Stimulated activated naive B cell treated with anti-CD40 and anti-IgM and Interleukin-4, amounts not matched to agents 10 μg/mL and 1 μg/mL and 100 μg/mL, for 72 hours (primary cell): ENCODE measurements at regions not wholly inside any gene's neighbourhood (a gene's known extent, or its start where the extent isn't known, plus 50 kb on each side); places are given as distances from the start of the nearest gene placed in this dataset.
"Not testable (repeated sequence)": the region's sequence is repeated elsewhere in the genome, so short reads cannot be mapped to it uniquely, and the experiment has no call there.

Source experiments
- ATAC-seq, 2 donors: fragments of 150-1000 bp; cut with Tn5 transposase; replicated peaks; 2 replicates each; pipeline ENCODE4 v1.10.0; 2021; ENCODE audit warnings: moderate library complexity in 1 of 2
- DNase-seq: peaks from one replicate; pipeline ENCODE4 v3.0.0; 2021
- H3K27ac Mint-ChIP-seq: one replicate; pipeline ENCODE4 v1.8.0; 2022; ENCODE audit warnings: mild to moderate bottlenecking, mixed read lengths
- H3K27me3 Mint-ChIP-seq, 2 donors: one replicate each; pipeline ENCODE4 v1.8.0; 2022; ENCODE audit warnings: mixed read lengths in 2 of 2
- H3K36me3 Mint-ChIP-seq, 2 donors: one replicate each; pipeline ENCODE4 v1.8.0; 2022; ENCODE audit warnings: mixed read lengths in 2 of 2, mild to moderate bottlenecking in 1 of 2
- H3K4me1 Mint-ChIP-seq, 2 donors: one replicate each; pipeline ENCODE4 v1.8.0; 2022; ENCODE audit warnings: mixed read lengths in 2 of 2, mild to moderate bottlenecking in 1 of 2
- H3K4me3 Mint-ChIP-seq, 2 donors: one replicate each; pipeline ENCODE4 v1.8.0; 2022; ENCODE audit warnings: mild to moderate bottlenecking in 2 of 2, mixed read lengths in 2 of 2, moderate library complexity in 1 of 2
- H3K9me3 Mint-ChIP-seq, 2 donors: one replicate each; pipeline ENCODE4 v1.8.0; 2022; ENCODE audit warnings: mixed read lengths in 2 of 2, mild to moderate bottlenecking in 1 of 2

- ATAC-seq: not testable (repeated sequence)
These were observed 2168.1 kb upstream of the DEFB115 start for GRCh38 chr20:29089409-29089808.

GRCh38 chr20:29093958-29094357 is 2163.5 kb upstream of the DEFB115 start:
- not testable (repeated sequence) for H3K27ac Mint-ChIP-seq, H3K4me3 Mint-ChIP-seq, H3K9me3 Mint-ChIP-seq, DNase-seq, ATAC-seq, H3K27me3 Mint-ChIP-seq, H3K36me3 Mint-ChIP-seq, H3K4me1 Mint-ChIP-seq

More at GRCh38 chr20:29089409-29089808, 2168.1 kb upstream of the DEFB115 start:
- not testable (repeated sequence) for H3K36me3 Mint-ChIP-seq, H3K27ac Mint-ChIP-seq, H3K4me1 Mint-ChIP-seq, DNase-seq, H3K27me3 Mint-ChIP-seq, H3K4me3 Mint-ChIP-seq
- H3K9me3 Mint-ChIP-seq: peaks cover 11 to 17% of the 10 kb centered on the region in 2 donors

- not testable (repeated sequence) for H3K27ac Mint-ChIP-seq, H3K9me3 Mint-ChIP-seq, H3K4me3 Mint-ChIP-seq, DNase-seq, H3K36me3 Mint-ChIP-seq, H3K4me1 Mint-ChIP-seq, H3K27me3 Mint-ChIP-seq, ATAC-seq
These were observed 2160.8 kb upstream of the DEFB115 start for GRCh38 chr20:29096695-29097094.

GRCh38 chr20:29107884-29108283 is 2149.6 kb upstream of the DEFB115 start:
- H3K9me3 Mint-ChIP-seq: peaks cover 5 to 11% of the 10 kb centered on the region in 2 donors
- H3K36me3 Mint-ChIP-seq, ATAC-seq, H3K27ac Mint-ChIP-seq, H3K4me1 Mint-ChIP-seq, DNase-seq, H3K27me3 Mint-ChIP-seq, H3K4me3 Mint-ChIP-seq: not testable (repeated sequence)

DNA sequence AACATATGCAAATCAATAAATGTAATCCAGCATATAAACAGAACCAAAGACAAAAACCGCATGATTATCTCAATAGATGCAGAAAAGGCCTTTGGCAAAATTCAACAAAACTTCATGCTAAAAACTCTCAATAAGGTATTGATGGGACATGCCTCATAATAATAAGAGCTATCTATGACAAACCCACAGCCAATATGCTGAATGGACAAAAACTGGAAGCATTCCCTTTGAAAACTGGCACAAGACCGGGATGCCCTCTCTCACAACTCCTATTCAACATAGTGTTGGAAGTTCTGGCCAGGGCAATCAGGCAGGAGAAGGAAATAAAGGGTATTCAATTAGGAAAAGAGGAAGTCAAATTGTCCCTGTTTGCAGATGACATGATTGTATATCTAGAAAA is 2148.1 kb upstream of the DEFB115 start:
- H3K27ac Mint-ChIP-seq, H3K27me3 Mint-ChIP-seq, DNase-seq, H3K4me1 Mint-ChIP-seq, ATAC-seq, H3K36me3 Mint-ChIP-seq, H3K4me3 Mint-ChIP-seq: not testable (repeated sequence)
- peaks cover 16 to 17% of the 10 kb centered on the region in 2 donors for H3K9me3 Mint-ChIP-seq

- H3K4me1 Mint-ChIP-seq, H3K27me3 Mint-ChIP-seq, H3K27ac Mint-ChIP-seq, ATAC-seq, DNase-seq, H3K4me3 Mint-ChIP-seq, H3K36me3 Mint-ChIP-seq: not testable (repeated sequence)
- peaks cover 22 to 29% of the 10 kb centered on the region in 2 donors for H3K9me3 Mint-ChIP-seq
These were observed 2142.4 kb upstream of the DEFB115 start for GRCh38 chr20:29115097-29115496.

DNA sequence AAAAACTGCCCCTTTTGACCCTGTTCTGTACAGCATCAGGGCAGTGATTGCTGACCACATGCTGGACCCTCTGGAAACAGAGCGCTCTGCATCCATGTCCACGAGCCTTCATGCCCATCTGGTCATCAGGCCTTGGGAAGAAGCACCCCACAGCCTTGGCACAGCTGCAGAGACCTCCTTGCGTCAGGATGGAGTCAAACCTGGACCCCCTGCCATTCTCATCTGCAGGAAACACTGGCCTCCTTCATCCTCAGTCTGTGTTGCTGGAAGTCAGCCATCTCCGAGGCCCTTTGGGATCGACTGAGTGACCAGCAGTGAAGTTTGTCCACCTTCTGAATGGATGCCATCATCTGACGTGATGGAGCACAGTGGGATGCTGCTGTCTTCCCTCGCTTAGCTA is 2138.3 kb upstream of the DEFB115 start:
- Mint-ChIP-seq H3K27me3 (no peaks in the 10 kb centered on the region), H3K36me3 (no peaks in the 10 kb centered on the region), H3K9me3 (peaks cover 21 to 32% of the 10 kb centered on the region in 2 donors), H3K27ac (no peak overlapping the region), H3K4me1 (no peaks in the 10 kb centered on the region), H3K4me3 (no peak overlapping the region)
- ATAC-seq: no peak
- no peak for DNase-seq

DNA sequence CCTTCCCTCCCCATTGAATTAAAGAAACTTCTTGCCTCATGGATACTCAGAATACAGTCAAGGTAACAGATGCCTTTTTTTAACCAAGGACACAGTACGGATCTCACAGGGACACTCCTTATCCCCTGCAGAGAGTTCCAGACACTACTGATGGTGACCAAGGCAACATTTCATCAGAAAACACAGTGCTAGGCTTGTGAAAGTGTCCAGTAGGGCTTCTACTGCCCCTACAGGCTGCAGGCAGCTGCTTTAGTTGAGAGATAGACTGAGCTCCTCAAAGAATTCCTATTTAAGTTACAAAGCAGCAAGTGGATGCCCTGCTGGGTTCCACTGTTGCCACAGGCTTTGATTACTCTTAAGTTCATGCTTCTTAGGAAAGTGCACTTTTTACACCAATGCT is 2137.8 kb upstream of the DEFB115 start:
- not testable (repeated sequence) for ATAC-seq, H3K4me3 Mint-ChIP-seq, H3K4me1 Mint-ChIP-seq, H3K27me3 Mint-ChIP-seq, DNase-seq, H3K27ac Mint-ChIP-seq, H3K36me3 Mint-ChIP-seq
- H3K9me3 Mint-ChIP-seq: peaks cover 19 to 32% of the 10 kb centered on the region in 2 donors

DNA sequence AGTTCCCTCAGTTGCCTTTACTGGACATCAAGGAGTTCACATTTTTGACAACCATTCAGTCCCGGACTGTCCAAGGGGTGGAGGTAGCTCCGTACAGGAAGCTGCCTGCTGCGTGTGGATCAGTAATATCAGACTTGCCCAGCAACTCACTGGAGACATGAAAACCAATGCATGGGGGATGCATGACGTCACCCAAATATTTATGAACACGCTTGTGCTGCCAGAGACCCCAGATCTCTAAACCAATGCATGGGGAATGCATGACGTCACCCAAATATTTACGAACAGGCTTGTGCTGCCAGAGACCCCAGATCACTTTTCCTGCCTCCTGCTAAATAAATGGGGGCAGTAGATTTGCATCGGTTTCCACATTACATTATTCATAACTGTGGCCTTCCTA is 2137.4 kb upstream of the DEFB115 start:
- not testable (repeated sequence) for H3K4me3 Mint-ChIP-seq, H3K27me3 Mint-ChIP-seq, H3K36me3 Mint-ChIP-seq, H3K27ac Mint-ChIP-seq, H3K4me1 Mint-ChIP-seq, ATAC-seq, DNase-seq
- H3K9me3 Mint-ChIP-seq: peaks cover 19 to 32% of the 10 kb centered on the region in 2 donors

DNA sequence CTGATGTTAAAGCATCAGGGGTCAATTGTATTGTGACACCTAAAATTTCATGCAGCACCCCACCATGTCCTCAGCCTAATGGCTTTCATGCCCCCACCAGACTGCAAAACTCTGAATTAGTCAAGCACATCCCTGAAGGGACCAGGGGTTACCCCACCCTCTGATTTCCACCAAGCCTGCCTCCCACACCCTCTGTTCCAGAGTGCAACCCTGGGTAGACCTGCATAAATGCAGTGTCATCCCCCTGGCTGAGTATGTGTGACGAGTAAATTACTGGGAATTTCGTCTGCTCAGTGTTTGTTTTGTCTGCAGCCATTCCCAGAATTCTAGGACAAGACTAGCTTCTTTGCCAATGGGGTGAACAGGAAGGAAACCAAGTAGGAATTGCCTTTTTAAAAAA is 2136.9 kb upstream of the DEFB115 start:
- not testable (repeated sequence) for H3K4me3 Mint-ChIP-seq, H3K27me3 Mint-ChIP-seq, H3K36me3 Mint-ChIP-seq, ATAC-seq, DNase-seq, H3K4me1 Mint-ChIP-seq, H3K27ac Mint-ChIP-seq
- H3K9me3 Mint-ChIP-seq: peaks cover 19 to 31% of the 10 kb centered on the region in 2 donors

DNA sequence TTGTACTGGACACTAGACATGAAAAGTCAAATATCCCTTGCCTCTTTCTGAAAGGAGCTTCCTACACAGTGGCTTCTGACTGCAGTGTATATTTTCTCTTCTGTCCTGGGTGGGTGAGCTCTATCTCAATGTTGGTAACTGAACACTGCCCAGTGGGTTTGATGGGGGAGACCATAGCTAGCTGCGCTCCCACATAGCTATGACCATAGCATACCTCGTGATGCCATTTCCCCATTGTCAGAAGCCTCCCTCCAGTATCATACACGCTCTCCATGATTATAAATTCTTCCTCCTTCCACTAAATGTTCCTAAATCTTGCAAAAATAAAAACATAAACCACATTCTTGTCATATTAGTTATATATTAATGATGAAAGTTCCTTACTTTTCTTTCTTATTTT is 2134.7 kb upstream of the DEFB115 start:
- not testable (repeated sequence) for H3K27me3 Mint-ChIP-seq, H3K36me3 Mint-ChIP-seq, DNase-seq, H3K4me3 Mint-ChIP-seq, H3K27ac Mint-ChIP-seq, H3K4me1 Mint-ChIP-seq
- ATAC-seq: peak in 1 of 2 donors; percentile 36
- H3K9me3 Mint-ChIP-seq: peaks cover 8 to 25% of the 10 kb centered on the region in 2 donors

GRCh38 chr20:29123861-29124260 is 2133.6 kb upstream of the DEFB115 start:
- H3K36me3 Mint-ChIP-seq: no peaks in the 10 kb centered on the region
- H3K4me3 Mint-ChIP-seq: no peak overlapping the region
- H3K27me3 Mint-ChIP-seq: no peaks in the 10 kb centered on the region
- no peaks in the 10 kb centered on the region for H3K4me1 Mint-ChIP-seq
- ATAC-seq: peak in 1 of 2 donors; percentile 25
- no peak overlapping the region for H3K27ac Mint-ChIP-seq
- DNase-seq: no peak
- peaks cover 7 to 25% of the 10 kb centered on the region in 2 donors for H3K9me3 Mint-ChIP-seq
